GM18861 (cell line): ENCODE measurements at regions not wholly inside any gene's neighbourhood (a gene's known extent, or its start where the extent isn't known, plus 50 kb on each side); places are given as distances from the start of the nearest gene placed in this dataset.

ENCODE experiments used
- ATAC-seq: cut with Tn5 transposase; IDR thresholded peaks from one replicate; pipeline ENCODE4 v1.9.1; 2021; ENCODE audit not compliant: unreplicated experiment

DNA sequence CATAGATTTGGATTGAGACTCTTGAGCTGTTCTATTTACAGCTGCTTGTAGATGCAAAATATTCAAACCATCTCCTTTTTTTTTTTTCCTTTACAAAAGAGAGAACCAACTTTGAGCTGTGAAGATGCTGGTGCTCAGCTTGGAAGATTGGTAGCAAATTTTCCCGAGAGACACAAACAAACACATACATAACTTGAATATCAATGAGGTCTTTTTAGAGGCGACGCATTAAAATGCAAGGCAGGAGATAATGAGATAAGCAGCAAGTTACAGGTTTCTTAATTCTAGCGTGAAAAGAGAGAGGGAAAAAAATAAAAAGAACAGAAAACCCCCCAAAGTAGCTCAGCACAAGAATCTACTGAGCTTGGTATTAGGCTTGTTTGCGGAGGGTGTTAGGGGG lies 247.0 kb upstream of the SORL1-AS1 start:
- ATAC-seq = no peak

- ATAC-seq = no peak
These were observed 244.3 kb upstream of the SORL1-AS1 start for GRCh38 chr11:121696931-121697670.

GRCh38 chr11:121696177-121696871 lies 243.6 kb upstream of the SORL1-AS1 start:
- no peak for ATAC-seq

- no peak for ATAC-seq
These were observed 239.5 kb upstream of the SORL1-AS1 start for GRCh38 chr11:121692236-121692635.

DNA sequence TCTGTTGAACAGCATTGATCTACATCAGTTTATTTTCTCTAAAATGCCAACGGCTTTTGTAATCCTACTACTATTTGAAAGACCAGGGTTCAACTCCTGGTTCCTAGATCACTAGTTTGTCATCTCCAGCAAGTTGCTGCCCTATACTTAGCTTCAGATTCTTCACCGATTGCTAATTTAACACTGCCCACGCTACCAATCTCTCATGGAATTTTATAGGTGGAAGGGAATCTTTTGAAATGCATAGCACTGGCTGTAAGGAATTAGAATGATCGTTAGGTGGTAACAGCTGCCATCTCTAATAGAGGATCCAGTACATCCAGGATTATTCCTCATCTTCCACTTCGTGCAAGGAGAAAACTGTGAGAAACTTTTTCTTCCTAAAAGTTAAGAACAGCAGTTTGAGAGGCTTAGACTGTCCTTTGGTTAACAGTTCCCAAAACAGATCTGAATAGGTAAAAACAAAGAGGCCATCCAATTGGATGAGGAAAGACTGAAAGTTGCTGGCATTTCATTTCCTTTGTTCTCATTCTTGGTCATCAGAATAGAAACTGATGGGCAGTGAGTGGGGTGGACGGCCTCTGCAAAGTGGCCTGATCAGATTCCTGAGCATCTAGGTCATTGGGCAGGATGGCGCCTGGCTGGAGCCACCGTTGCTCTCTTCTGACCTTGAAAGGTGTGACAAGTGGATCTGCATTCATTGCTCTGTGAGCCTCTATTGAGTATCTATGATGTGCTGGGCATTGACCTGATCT lies 236.3 kb upstream of the SORL1-AS1 start:
- ATAC-seq = no peak

GRCh38 chr11:121688055-121688491 lies 235.3 kb upstream of the SORL1-AS1 start:
- ATAC-seq = no peak

- no peak for ATAC-seq
These were observed 231.0 kb upstream of the SORL1-AS1 start for GRCh38 chr11:121683791-121684190.
